Renal cortical epithelial cell (primary cell): ENCODE measurements at regions not wholly inside any gene's neighbourhood (a gene's known extent, or its start where the extent isn't known, plus 50 kb on each side); places are given as distances from the start of the nearest gene placed in this dataset.

Experiments
- DNase-seq: peaks from one replicate; pipeline ENCODE4 v3.0.0-alpha.2; 2011; ENCODE audit warnings: low read depth

- DNase-seq = no peak
These were observed 58.6 kb upstream of the GK2 start for GRCh38 chr4:79466621-79467020.
